H1 (cell line): ENCODE measurements at regions not wholly inside any gene's neighbourhood (a gene's known extent, or its start where the extent isn't known, plus 50 kb on each side); places are given as distances from the start of the nearest gene placed in this dataset.

ENCODE experiments used
- CTCF ChIA-PET: fragments of 300-600 bp; sonication (Branson Sonifier 250); formaldehyde crosslinking; loops from one replicate; lab custom pipeline; 2021; ENCODE audit not compliant: partially characterized antibody; lab: Charles Lee
- POLR2A ChIA-PET: fragments of 300-600 bp; sonication (Branson Sonifier 250); formaldehyde crosslinking; loops from one replicate; lab custom pipeline; 2021; ENCODE audit warnings: inconsistent platforms; ENCODE audit not compliant: partially characterized antibody; lab: Charles Lee
- DNase-seq, 2 experiments: peaks; one replicate each; pipeline versions ENCODE4 v3.0.0 to v3.0.0-alpha.2; 2010 to 2022; ENCODE audit warnings: low spot score in 2 of 2, low read depth in 1 of 2, mixed read lengths in 1 of 2
- FAIRE-seq: peaks from 2 replicates; lab custom pipeline; 2011; peaks lifted over from hg19 to GRCh38; lab: Jason Lieb, UNC
- H2AFZ ChIP-seq: 2 replicates; pipeline ENCODE4 v1.8.1; 2012; ENCODE audit warnings: low read length, inconsistent platforms
- H2AK5ac ChIP-seq: 2 replicates; pipeline ENCODE4 v1.6.1; 2013; ENCODE audit warnings: low read depth, low read length
- H2BK120ac ChIP-seq: replicated peaks from 2 replicates; pipeline ENCODE3; 2013; ENCODE audit warnings: low read depth, low read length, inconsistent platforms
- H2BK12ac ChIP-seq: 2 replicates; pipeline ENCODE4 v1.6.1; 2013; ENCODE audit warnings: low read depth, low read length
- H2BK15ac ChIP-seq: 2 replicates; pipeline ENCODE4 v1.6.1; 2013; ENCODE audit warnings: low read length
- H2BK20ac ChIP-seq: 2 replicates; pipeline ENCODE4 v1.6.1; 2013; ENCODE audit warnings: low read length
- H2BK5ac ChIP-seq: 2 replicates; pipeline ENCODE4 v1.6.1; 2013; ENCODE audit warnings: low read depth, low read length
- H3K14ac ChIP-seq: 2 replicates; pipeline ENCODE4 v1.6.1; 2013; ENCODE audit warnings: inconsistent platforms; ENCODE audit not compliant: insufficient read length
- H3K18ac ChIP-seq: 2 replicates; pipeline ENCODE4 v1.6.1; 2013; ENCODE audit warnings: low read length; ENCODE audit errors: extremely low read depth
- H3K23ac ChIP-seq: 2 replicates; pipeline ENCODE4 v1.6.1; 2013; ENCODE audit warnings: inconsistent platforms; ENCODE audit not compliant: insufficient read length
- H3K23me2 ChIP-seq: 2 replicates; pipeline ENCODE4 v1.6.1; 2013; ENCODE audit warnings: low read depth, low read length
- H3K27ac ChIP-seq: 2 replicates; pipeline ENCODE4 v1.6.1; 2011; ENCODE audit warnings: low read depth, low read length, inconsistent platforms
- H3K27me3 ChIP-seq, 4 experiments: replicated peaks in 1 of 4; 1 replicate in 1 of 4; 2 replicates in 3 of 4; pipeline versions ENCODE4 v1.6.1 to v1.8.1; 2011 to 2013; ENCODE audit warnings: low read length in 3 of 4, mild to moderate bottlenecking in 3 of 4, inconsistent platforms in 2 of 4, mixed read lengths in 2 of 4, moderate library complexity in 1 of 4; ENCODE audit not compliant: control insufficient read depth in 3 of 4, insufficient read depth in 3 of 4; ENCODE audit errors: extremely low read depth in 1 of 4
- H3K36me3 ChIP-seq, 4 experiments: 2 replicates each; pipeline versions ENCODE4 v1.6.1 to v1.8.1; 2011 to 2013; ENCODE audit warnings: mild to moderate bottlenecking in 4 of 4, low read length in 3 of 4, moderate library complexity in 2 of 4, control low read depth in 1 of 4, inconsistent platforms in 1 of 4; ENCODE audit not compliant: insufficient read depth in 4 of 4, control insufficient read depth in 2 of 4
- H3K4ac ChIP-seq: replicated peaks from 2 replicates; pipeline ENCODE3; 2013; ENCODE audit warnings: low read length, low read depth, mixed read lengths, inconsistent platforms; ENCODE audit not compliant: insufficient read length
- H3K4me1 ChIP-seq, 4 experiments: replicated peaks in 1 of 4; 1 replicate in 1 of 4; 2 replicates in 3 of 4; pipeline versions ENCODE4 v1.6.1 to v1.8.1; 2011 to 2013; ENCODE audit warnings: low read length in 3 of 4, inconsistent platforms in 2 of 4, mixed read lengths in 1 of 4; ENCODE audit not compliant: insufficient read depth in 4 of 4, control insufficient read depth in 3 of 4
- H3K4me2 ChIP-seq, 2 experiments: 2 replicates each; pipeline versions ENCODE4 v1.6.1 to v1.8.1; 2011 to 2013; ENCODE audit warnings: low read depth in 2 of 2, low read length in 2 of 2, control low read depth in 1 of 2, inconsistent platforms in 1 of 2, mild to moderate bottlenecking in 1 of 2; ENCODE audit not compliant: insufficient read depth in 1 of 2
- H3K4me3 ChIP-seq, 4 experiments: fragments of 200-600, 300-600 bp in 1 of 4; sonication (generic), shearing (Covaris generic), sonication (Bioruptor Twin) in 1 of 4; 2 replicates each; pipeline versions ENCODE4 v1.5.1 to v1.8.1; 2011 to 2016; ENCODE audit warnings: low read length in 4 of 4, low read depth in 3 of 4, control low read depth in 2 of 4, inconsistent platforms in 2 of 4, mild to moderate bottlenecking in 2 of 4, mixed read lengths in 1 of 4, moderate library complexity in 1 of 4; ENCODE audit not compliant: insufficient read depth in 2 of 4; ENCODE audit errors: extremely low read depth in 1 of 4
- H3K56ac ChIP-seq: replicated peaks from 2 replicates; pipeline ENCODE3; 2013; ENCODE audit warnings: low read depth, mild to moderate bottlenecking, mixed read lengths, low read length, inconsistent platforms; ENCODE audit not compliant: insufficient read length
- H3K79me1 ChIP-seq: 2 replicates; pipeline ENCODE4 v1.6.1; 2013; ENCODE audit warnings: low read depth, low read length, control low read depth
- H3K79me2 ChIP-seq, 2 experiments: 2 replicates each; pipeline versions ENCODE4 v1.6.1 to v1.8.1; 2012 to 2013; ENCODE audit warnings: low read length in 2 of 2, mild to moderate bottlenecking in 2 of 2, inconsistent platforms in 1 of 2; ENCODE audit not compliant: insufficient read depth in 2 of 2, control insufficient read depth in 1 of 2
- H3K9ac ChIP-seq, 4 experiments: replicated peaks in 1 of 4; 1 replicate in 1 of 4; 2 replicates in 3 of 4; pipeline versions ENCODE4 v1.6.1 to v1.8.1; 2011 to 2013; ENCODE audit warnings: low read depth in 3 of 4, low read length in 3 of 4, control low read depth in 2 of 4, mild to moderate bottlenecking in 2 of 4, moderate library complexity in 2 of 4, inconsistent platforms in 1 of 4; ENCODE audit errors: extremely low read depth in 1 of 4
- H3K9me3 ChIP-seq, 2 experiments: 2 replicates each; pipeline versions ENCODE4 v1.6.1 to v1.8.1; 2012 to 2013; ENCODE audit warnings: mild to moderate bottlenecking in 2 of 2, moderate library complexity in 2 of 2, control low read depth in 1 of 2, inconsistent platforms in 1 of 2, low read depth in 1 of 2, low read length in 1 of 2, mixed read lengths in 1 of 2; ENCODE audit not compliant: insufficient read depth in 2 of 2
- H4K20me1 ChIP-seq, 2 experiments: replicated peaks in 1 of 2; 2 replicates each; pipeline versions ENCODE3 to v1.8.1; 2011 to 2013; ENCODE audit warnings: inconsistent platforms in 2 of 2, low read length in 2 of 2, mild to moderate bottlenecking in 1 of 2; ENCODE audit not compliant: insufficient read depth in 2 of 2, control insufficient read depth in 1 of 2
- H4K5ac ChIP-seq: 2 replicates; pipeline ENCODE4 v1.6.1; 2013; ENCODE audit warnings: low read length, low read depth, mixed read lengths, inconsistent platforms; ENCODE audit not compliant: insufficient read length
- H4K8ac ChIP-seq: 2 replicates; pipeline ENCODE4 v1.8.0; 2013; ENCODE audit warnings: mild to moderate bottlenecking, moderate library complexity, low read length, inconsistent platforms; ENCODE audit not compliant: insufficient read depth; ENCODE audit errors: extremely low read depth
- H4K91ac ChIP-seq: replicated peaks from 2 replicates; pipeline ENCODE3; 2013; ENCODE audit warnings: low read length, mixed read lengths, inconsistent platforms; ENCODE audit not compliant: insufficient read length
- BRCA1 ChIP-seq: IDR thresholded peaks from 2 replicates; pipeline ENCODE4 v1.6.1; 2012; ENCODE audit warnings: low read depth, low read length, improper control_type of control experiment
- EZH2 ChIP-seq: fragments of 200-600 bp; sonication (generic); IDR thresholded peaks from 2 replicates; pipeline ENCODE4 v1.7.1; 2012; ENCODE audit warnings: low read depth, mild to moderate bottlenecking, moderate library complexity, low read length, inconsistent platforms; ENCODE audit not compliant: severe bottlenecking
- HDAC6 ChIP-seq: IDR thresholded peaks from one replicate; pipeline ENCODE4 v1.7.1; 2012; ENCODE audit warnings: low read depth, mild to moderate bottlenecking, inconsistent platforms, low read length, moderate library complexity
- RAD21 ChIP-seq, 2 experiments: IDR thresholded peaks in 1 of 2; conservative IDR thresholded peaks in 1 of 2; 2 replicates each; pipeline ENCODE4 v1.6.1; 2011; ENCODE audit warnings: low read depth in 2 of 2, low read length in 2 of 2, improper control_type of control experiment in 1 of 2, inconsistent platforms in 1 of 2, mild to moderate bottlenecking in 1 of 2, moderate library complexity in 1 of 2
- RNF2 ChIP-seq: fragments of 200-900, 300-1000 bp; sonication (generic); IDR thresholded peaks from 2 replicates; pipeline ENCODE4 v1.7.1; 2016; ENCODE audit warnings: borderline replicate concordance, low read depth, mild to moderate bottlenecking, antibody characterized with exemption, low read length; ENCODE audit not compliant: poor library complexity, severe bottlenecking; ENCODE audit errors: missing control alignments
- SP1 ChIP-seq: IDR thresholded peaks from 2 replicates; pipeline ENCODE4 v1.6.1; 2011; ENCODE audit warnings: low read depth, low read length
- SUZ12 ChIP-seq: fragments of 200-600 bp; sonication (generic); IDR thresholded peaks from 2 replicates; pipeline ENCODE4 v1.6.1; 2012; ENCODE audit warnings: mild to moderate bottlenecking, inconsistent platforms, low read length, moderate library complexity, mixed read lengths
- TAF7 ChIP-seq: optimal IDR thresholded peaks from 2 replicates; pipeline ENCODE3; 2011; ENCODE audit warnings: low read depth, mild to moderate bottlenecking, inconsistent platforms, low read length, moderate library complexity, borderline replicate concordance
- WGBS, 2 experiments: shearing (Covaris generic) in 1 of 2; methylation state at CpG; one replicate each; pipeline versions ENCODE4 v1.1.6 to v1.1.7; 2013 to 2015; ENCODE audit warnings: low lambda C conversion rate in 2 of 2, mixed read lengths in 2 of 2, inconsistent platforms in 1 of 2, low coverage in 1 of 2, missing lambda C conversion rate in 1 of 2; ENCODE audit not compliant: insufficient replicate concordance in 2 of 2, insufficient coverage in 1 of 2, insufficient read length in 1 of 2; ENCODE audit errors: extremely low coverage in 1 of 2, missing lambda C conversion rate in 1 of 2; 5-methylcytosine and 5-hydroxymethylcytosine counted together
- TF ChIP-seq, protein P1 (sequence below): IDR thresholded peaks from 2 replicates; pipeline ENCODE4 v1.6.1; 2012; ENCODE audit warnings: inconsistent platforms

DNA sequence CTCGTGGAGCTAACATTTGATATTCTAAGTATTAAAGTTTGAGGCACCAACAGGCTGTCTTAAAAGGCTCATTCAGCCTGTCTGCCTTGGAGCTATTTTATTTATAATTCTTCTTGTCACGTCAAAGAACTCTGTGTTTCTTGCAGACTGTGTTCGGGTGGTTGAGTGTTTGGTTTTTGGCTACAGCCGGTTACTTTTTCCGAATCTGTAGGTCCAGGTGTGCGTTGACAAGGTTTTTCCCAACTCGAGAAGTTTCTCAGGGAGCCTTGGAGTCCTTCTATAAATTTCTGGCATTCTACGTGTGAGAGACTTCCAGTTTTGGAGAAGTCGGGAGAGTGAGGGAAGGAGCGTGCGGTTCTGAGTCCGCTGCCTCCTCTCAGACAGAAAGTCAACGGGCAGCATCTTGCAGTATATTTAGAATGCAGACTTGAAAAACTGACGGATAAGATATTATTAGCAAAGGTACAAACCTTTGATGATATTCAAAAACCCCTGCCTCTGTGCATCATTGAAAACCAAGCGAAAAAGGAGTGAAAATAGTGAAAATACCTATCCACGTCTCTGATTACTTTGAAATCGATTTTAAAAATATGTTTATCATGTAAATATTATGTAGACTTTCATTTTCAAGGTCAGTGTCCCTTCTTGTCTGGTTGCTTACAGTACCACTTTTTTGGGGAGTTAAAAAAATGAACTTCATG lies 85.2 kb upstream of the PPARA start:
- no peaks in the 10 kb centered on the region for H4K20me1 ChIP-seq
- no peak overlapping the region for H3K4me3 ChIP-seq
- H3K18ac ChIP-seq: no peak overlapping the region
- H2BK5ac ChIP-seq: no peak overlapping the region
- no peak overlapping the region for H2BK20ac ChIP-seq
- no peak for FAIRE-seq
- no peak overlapping the region for H4K5ac ChIP-seq
- H3K4me1 ChIP-seq: peaks cover 3 to 13% (median 7%) of the 10 kb centered on the region in 4 experiments; a peak in 5 of 7 replicates
- no peaks in the 10 kb centered on the region for H3K9me3 ChIP-seq
- H3K79me2 ChIP-seq: no peaks in the 10 kb centered on the region
- no peak overlapping the region for H3K14ac ChIP-seq
- no peak overlapping the region for H3K4ac ChIP-seq
- H3K27ac ChIP-seq: no peak overlapping the region
- no peak for TF ChIP-seq RNF2
- no peak for TF ChIP-seq TAF7
- no peak for TF ChIP-seq BRCA1
- TF ChIP-seq RAD21 (IDR thresholded peaks at IDR 0.05 in 1 of 2, conservative IDR thresholded peaks at IDR 0.05 in 1 of 2; ENCODE audit: low read depth in 2 of 2, low read length in 2 of 2): no peak
- TF ChIP-seq SUZ12: no peak
- TF ChIP-seq, protein P1, sequence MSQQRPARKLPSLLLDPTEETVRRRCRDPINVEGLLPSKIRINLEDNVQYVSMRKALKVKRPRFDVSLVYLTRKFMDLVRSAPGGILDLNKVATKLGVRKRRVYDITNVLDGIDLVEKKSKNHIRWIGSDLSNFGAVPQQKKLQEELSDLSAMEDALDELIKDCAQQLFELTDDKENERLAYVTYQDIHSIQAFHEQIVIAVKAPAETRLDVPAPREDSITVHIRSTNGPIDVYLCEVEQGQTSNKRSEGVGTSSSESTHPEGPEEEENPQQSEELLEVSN: no peak
- no peak for TF ChIP-seq SP1
- TF ChIP-seq HDAC6: no peak
- no peak for TF ChIP-seq EZH2
- H3K27me3 ChIP-seq: peaks cover 3 to 67% (median 45%) of the 10 kb centered on the region in 4 experiments
- no peak for DNase-seq
- no peak overlapping the region for H3K56ac ChIP-seq
- peaks cover under 1% of the 10 kb centered on the region; the same call in 1 of the 2 replicates for H3K23me2 ChIP-seq
- ChIA-PET POLR2A (interaction anchor here (0.8 kb wide), 1 partner anchor 9 kb away, joined by 3 read pairs; no protein-coding TSS in a partner anchor), CTCF (interaction anchor here (2.1 kb wide), 1 partner anchor 51 kb away, joined by 6 read pairs; no protein-coding TSS in a partner anchor)
- no peak overlapping the region for H2BK15ac ChIP-seq
- H2BK12ac ChIP-seq: no peak overlapping the region
- no peak overlapping the region for H2AFZ ChIP-seq
- no peak overlapping the region for H3K9ac ChIP-seq
- H2BK120ac ChIP-seq: no peak overlapping the region
- H2AK5ac ChIP-seq: no peak overlapping the region
- no peak overlapping the region for H3K23ac ChIP-seq
- 86% methylated on average over 17 of the region's 17 CpGs; no CpG with 5 or more reads in 1 of the 2 experiments for whole genome bisulfite sequencing, 2 experiments
- no peak overlapping the region for H4K8ac ChIP-seq
- H3K4me2 ChIP-seq: no peak overlapping the region
- H3K36me3 ChIP-seq: no peaks in the 10 kb centered on the region; a peak in 1 of 8 replicates
- no peak overlapping the region for H4K91ac ChIP-seq
- H3K79me1 ChIP-seq: no peaks in the 10 kb centered on the region
